HG03108 (cell line): ENCODE measurements at regions not wholly inside any gene's neighbourhood (a gene's known extent, or its start where the extent isn't known, plus 50 kb on each side); places are given as distances from the start of the nearest gene placed in this dataset.
A peak's percentile ranks its signal among the peaks of the same experiment; 100 is the strongest.
"Not testable (repeated sequence)": the region's sequence is repeated elsewhere in the genome, so short reads cannot be mapped to it uniquely, and the experiment has no call there.

ENCODE experiments used
- ATAC-seq: cut with Tn5 transposase; IDR thresholded peaks from one replicate; pipeline ENCODE4 v1.9.1; 2021; ENCODE audit warnings: moderate library complexity; ENCODE audit not compliant: unreplicated experiment

DNA sequence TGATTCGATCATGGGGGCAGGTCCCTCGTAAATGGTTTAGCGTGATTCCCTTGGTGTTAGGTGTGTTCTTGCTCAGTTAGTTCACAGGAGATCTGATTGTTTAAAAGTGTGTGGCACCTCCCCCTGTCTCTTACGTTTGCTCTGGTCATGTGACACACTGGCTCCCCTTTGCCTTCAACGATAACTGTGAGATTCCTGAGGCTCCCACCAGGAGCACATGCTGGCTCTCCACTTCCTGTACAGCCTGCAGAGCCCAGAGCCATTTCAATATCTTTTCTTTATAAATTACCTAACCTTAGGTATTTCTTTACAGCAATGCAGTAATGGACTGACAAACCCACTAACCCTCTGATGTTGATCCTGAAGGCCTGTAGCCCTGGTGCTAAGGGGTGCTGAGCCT, 141.9 kb downstream of the FCRL5 start:
- ATAC-seq: no peak

DNA sequence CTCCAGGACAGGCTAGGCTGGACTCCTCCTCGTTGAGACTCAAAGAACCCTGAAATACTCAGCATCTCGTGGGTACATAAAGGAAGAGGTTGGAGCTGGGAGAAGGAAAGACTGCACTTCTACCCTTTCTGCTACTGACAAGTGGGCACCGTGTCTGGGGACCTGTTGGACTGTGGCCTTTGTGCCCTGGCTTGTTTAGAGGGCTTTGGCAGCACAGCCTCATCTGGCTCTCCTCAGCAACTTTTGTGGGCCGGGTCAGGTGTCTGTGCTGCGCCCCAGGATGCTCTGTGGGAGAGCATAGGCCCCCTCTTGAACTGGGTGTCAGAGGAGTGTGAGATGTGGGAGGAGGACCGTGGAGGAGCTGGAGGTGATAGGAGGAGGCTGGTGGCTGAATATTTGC, 142.4 kb downstream of the FCRL5 start:
- ATAC-seq: no peak

DNA sequence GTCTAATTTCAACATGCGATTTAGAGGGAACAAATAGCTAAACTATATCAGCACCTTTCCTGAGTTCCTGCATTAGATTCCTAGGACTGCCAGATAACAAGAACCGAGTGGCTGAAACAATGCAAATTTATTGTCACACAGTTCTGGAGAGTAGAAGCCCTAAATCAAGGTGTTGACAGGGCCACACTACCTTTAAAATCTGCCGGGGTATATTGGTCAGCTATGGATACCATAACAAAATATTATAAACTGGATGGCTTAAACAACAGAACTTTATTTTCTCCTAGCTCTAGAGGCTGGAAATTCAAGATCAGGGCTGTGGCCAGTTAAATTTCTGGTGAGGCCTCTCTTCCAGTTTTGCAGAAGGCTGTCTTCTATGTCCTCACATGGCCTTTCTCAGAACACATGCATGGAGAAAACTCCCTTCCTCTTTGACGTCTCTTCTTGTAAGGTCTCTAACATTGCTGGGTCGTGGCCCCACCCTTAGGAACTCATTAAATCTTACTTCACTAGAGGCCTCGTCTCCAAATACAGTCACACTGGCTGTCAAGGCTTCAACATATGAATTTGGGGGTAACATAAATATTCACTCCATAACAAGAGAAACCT, 144.3 kb downstream of the FCRL5 start:
- ATAC-seq: no peak

DNA sequence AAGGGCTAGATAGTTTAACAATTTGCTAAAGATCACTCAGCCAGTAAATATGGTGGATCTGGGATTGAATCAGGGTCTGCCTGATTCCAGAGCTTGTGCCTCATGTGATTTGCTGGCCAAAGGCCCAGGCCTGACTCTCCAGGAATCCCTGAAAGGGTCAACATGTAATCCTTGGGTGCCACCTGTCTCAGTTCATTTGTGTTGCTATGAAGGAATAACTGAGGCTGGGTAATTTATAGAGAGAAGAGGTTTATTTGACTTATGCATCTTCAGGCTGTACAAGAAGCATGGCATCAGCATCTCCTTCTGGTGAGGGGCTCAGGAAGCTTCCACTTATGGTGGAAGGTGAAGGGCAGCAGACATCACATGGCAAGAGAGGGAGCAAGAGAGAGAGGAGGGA, 144.9 kb downstream of the FCRL5 start:
- no peak for ATAC-seq

DNA sequence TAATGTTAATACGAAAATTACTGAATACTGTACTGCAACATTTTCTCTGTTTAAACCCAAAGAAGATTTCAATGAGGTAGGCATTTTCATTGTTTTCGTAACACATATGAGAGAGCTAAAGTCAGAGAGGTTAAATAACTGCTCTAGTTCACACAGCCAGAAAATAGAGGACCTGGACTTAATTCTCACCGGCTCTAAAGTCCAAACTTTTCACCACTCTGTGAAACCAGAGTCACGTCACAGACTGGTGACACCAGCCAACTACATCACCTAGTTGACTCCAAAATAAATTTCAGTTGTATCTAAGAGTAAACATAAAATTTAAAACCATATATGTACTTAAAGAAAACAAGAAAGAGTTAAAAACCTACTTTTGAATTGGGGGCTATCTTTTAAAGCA, 146.7 kb downstream of the FCRL5 start:
- no peak for ATAC-seq

DNA sequence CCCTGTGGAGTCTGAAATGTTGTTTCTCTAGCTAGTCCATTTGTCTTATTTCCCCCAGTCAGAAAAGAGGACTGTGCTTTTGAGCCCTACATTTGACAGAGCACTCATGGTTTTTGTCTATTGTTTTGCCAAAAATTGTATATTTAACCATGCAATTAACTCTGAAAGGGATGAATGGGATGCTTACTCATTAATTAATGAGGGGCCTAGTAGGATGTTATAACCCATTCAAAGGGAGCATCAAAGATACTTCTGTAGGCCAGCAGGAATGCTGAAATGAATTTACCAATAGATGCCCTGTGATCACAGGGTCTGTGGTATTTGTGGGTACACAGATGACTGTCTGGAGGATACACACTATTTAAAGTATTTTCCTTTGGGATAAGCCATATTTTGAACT, 147.7 kb downstream of the FCRL5 start:
- ATAC-seq: no peak

DNA sequence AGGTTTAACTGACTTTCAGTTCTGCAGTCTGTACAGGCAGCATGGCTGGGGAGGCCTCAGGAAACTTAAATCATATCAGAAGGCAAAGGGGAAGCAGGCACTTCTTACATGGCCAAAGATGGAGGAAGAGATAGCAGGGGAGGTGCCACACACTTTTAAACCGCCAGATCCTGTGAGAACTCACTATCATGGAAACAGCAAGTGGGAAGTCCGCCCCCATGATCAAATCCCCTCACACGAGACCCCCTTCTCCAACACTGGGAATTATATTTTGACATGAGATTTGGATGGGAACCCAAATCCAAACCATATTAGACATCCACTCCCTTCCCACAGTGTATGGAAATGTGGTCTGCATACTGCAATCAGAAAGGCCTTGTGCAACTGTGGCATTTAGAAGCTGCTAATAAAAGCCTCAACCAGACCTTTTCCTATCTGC, 148.2 kb downstream of the FCRL5 start:
- peak; percentile 19 for ATAC-seq

DNA sequence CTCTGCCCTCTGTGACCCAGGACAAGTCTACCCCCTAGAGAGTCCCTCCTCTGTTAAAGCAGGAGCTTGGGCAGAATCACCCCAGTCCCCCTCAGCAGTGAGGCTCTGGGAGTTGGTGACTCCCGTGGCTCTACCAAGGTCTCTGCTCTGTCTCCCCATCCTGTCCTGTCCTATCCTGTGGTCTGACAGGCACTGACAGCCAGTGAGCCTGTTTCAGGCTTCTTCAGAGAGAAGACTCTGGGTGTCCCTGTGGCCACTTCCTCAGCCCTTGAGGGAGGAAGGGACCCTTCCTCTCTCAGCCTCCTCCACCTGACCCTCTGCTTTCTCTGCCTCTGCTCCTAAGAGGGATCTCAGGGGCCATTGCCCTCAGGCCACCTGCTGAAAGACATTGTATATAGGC, 148.7 kb downstream of the FCRL5 start:
- ATAC-seq: peak; percentile 14

DNA sequence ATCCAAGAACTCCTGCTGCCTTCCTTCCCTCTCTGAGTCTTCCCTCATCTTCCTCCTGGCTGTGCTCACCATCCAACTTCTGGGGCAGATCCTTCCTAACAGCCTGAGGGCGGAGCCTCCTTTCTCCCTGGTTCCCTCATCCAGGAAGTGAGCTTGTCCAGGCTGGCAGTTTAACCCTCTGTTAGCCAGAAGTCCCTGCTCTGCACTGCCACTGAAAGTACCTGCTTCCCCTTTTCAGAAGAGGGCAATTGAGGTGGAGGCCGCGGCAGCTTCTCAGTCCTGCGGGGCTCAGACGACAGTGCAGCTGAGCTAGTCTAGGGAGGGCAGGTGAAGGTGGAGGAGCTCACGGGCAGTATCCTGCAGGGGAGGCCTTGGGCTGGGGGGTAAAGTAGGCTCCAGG, 149.1 kb downstream of the FCRL5 start:
- ATAC-seq: peak; percentile 78

DNA sequence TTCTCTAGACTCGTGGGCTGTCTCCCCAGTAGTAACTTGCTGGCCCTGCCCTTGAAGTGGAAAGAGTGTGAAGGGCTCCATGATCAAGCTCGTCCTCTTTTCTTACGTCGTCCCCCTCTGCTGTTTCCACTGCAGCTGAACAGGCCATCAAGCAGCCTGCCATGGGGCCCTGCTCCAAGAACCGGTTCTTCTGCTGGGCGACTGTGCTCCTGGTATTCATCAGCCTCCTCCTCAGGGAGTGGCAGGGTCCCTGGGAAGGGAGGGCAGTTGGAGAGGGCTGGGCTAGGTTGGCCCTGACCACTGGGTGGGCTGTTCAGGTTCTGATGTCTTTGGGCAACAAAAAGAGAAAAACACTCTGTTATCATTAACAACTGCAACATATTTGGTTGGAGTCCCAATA, 151.5 kb downstream of the FCRL5 start:
- no peak for ATAC-seq

DNA sequence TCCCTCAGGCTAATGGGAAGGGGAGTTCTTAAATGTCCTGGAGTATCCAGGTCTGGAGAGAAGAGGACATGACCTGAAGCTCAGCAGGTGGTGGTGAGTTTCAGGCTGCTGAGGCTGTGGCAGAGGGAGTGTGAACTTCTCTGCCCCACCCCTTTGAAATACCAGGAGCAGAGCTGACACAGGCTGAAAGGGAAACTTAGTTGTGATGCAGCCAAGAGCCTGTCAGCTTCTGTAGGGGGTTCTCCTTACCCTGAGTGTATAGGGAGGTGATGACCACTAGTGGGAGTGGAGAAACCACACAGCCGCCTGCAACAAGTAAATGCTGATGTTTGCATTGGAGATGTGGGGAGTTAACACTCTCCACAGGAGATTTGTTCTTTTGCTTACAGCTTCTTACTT, 152.3 kb downstream of the FCRL5 start:
- ATAC-seq: peak; percentile 44

DNA sequence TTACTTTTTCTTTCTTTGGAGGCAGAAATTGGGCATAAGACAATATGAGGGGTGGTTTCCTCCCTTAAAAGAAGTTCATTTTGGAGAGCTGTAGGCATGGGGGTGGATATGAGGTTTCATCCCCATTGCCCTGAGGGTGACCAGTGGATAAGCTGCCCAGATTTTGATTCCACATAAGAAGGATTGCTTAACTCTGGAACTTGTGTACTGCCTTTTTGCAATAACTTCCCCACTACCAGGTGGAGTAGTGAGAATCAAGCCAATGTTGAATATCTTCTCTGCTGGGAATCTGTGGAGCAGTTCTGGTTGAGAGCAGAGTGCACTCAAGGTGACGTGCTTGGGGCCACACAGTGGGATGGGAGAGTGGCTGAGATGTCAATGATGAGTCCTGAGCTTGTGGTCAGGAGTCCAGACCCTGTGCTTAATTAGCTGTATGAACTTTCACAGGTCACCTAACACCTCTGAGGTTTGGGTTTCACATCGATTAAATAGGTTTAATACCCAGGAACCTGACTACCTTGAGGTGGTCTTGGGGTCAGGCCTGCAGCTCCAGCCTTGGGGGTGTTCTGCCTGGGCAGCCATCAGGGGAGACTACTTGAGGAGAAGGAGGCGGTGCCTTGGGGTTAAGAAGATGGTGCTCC, 152.9 kb downstream of the FCRL5 start:
- no peak for ATAC-seq

DNA sequence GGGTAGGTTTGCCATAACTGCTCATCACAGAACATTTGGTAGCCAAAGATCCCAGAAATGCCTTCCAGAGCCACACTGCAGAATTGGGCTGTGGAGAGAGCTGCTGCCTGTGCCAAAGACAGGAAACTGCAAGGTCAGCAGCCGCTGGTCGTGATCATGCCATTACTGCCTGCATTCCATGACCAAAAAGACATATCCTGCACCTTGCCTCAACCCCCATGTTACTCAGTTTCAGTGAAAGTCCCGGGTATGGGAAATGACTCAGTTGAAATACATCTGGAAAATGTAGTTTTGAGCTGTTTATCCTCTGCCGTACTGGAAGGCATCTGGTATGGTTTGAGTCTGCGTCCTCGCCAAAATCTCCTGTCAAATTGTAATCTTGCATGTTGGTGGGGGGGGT, 161.7 kb downstream of the FCRL5 start:
- ATAC-seq: no peak

DNA sequence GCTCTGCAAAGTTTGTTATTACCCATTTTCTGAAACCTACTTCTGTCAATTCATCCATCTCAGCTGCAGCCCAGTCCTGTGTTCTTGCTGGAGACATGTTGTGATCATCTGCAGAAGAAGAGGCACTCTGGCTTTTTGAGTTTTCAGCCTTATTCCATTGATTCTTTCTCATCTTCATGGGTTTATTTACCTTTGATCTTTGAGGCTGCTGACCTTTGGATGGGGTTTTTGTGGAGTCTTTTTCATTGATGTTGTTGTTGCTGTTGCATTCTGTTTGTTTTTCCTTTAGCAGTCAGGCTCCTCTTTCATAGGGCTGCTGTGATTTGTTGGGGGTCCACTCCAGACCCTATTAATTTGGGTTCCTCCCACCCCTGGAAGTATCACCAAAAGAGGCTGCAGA, 164.3 kb downstream of the FCRL5 start:
- no peak for ATAC-seq

DNA sequence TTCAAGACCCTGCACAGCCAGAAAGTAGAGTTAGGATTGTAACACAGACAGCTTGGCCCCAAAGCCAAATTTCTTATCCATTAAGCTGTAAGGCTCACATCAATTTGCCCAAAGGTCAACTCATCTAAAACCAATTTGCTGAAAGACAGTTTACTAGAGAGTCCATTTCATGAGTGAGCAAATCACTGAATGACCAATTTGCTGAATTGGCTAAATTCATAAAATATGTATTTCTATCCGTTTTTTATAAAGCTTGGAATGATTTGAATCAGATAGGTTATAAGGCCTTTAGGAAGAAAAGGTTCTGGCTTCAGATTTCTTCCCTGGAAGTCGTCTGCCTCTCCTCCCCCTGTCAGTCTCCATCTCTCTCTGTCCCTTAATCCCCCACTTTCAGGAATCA, 168.1 kb downstream of the FCRL5 start:
- ATAC-seq: no peak

DNA sequence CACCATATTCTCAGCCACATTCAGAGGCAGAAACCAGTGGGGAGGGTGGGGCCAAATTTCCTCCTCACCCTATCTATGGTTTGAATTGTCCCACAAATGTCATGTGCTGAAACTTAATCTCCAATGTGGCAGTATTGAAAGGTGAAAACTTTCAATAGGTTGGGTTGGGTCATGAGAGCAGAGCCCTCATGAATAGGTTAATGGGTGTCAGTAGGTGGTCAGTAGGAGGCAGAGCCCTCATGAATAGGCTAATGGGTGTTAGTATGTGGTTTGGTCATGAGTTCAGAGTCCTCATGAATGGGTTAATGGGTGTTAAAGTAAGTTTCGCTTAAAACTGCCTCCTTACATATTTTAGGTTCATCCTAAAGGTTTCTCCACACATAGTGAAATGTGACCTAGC, 170.0 kb downstream of the FCRL5 start:
- no peak for ATAC-seq

DNA sequence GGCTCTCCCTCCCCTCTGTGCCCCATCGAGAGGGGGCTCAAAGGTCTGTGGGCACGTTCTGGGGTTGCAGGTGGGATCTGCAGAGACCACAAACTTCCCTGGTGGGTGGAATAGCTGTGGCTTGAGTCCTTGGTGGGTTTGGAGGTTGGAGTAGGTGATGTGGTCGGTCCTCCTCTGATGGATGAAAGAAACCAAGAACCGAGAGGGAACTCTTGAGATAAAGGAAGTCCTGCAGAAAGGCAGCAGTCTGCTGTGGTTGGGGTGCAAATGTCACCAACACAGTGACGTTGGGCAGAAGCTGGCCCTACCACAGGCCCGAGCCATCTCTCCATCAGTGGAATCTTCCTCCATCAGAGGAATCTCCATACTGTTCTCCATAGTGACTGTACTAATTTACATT, 171.8 kb downstream of the FCRL5 start:
- no peak for ATAC-seq

DNA sequence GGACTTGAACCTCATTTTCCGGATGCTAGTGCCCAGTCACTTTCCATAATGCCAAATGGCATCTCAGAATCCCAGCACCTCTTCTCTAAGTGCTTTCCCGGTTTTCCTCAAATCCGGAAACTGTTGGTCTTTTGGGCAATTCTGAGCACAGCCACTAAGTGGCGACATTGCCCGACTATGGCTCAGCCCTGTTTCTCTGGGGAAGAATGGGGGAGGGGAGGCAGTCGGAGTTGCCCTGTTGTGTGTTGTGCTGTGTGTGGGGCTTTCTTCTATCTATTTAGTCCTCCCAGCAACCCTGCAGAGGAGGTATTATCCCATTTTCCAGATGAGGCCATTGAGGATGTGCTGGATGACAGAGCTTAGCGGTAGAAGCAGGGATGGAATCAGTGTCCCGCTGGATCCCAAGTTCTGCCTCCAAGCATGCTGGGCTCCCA, 175.0 kb downstream of the FCRL5 start:
- ATAC-seq: not testable (repeated sequence)

DNA sequence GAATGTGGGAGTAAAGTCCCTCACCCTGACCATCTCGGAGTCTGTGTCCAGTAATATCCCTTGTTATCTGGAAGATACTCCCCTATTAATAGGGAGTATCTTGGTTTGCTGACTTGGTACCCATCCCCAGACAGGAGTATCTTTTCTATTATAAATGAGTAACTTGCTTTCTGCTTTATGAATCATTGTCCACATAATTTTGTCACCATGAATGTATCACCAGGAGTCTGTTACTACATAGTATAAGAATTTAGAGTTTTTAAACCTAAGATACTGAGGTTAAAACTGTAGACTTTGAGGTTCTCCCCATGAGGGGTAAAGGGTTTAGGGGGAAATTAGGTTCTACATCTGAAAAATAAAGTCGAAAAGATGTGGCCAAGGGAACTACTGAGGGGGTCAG, 175.6 kb downstream of the FCRL5 start:
- ATAC-seq: no peak

DNA sequence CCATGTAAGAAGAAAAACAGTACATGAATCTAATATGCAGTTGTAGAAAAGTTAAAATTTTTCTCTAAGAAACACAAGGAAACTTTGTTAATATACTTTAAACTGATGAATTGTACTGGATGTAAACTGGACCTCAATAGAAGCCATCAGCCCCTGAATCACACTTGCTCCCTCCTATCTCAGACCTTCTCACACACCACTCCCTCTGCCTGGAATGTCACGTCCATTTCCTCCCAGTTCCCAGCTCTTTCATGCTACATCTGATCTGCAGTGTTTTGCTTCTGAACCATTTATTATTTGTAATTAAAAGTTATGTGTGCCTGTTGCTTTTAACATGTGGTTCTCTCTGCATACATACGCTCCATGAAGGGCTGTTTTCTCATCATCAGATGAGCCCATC, 180.0 kb downstream of the FCRL5 start:
- not testable (repeated sequence) for ATAC-seq

DNA sequence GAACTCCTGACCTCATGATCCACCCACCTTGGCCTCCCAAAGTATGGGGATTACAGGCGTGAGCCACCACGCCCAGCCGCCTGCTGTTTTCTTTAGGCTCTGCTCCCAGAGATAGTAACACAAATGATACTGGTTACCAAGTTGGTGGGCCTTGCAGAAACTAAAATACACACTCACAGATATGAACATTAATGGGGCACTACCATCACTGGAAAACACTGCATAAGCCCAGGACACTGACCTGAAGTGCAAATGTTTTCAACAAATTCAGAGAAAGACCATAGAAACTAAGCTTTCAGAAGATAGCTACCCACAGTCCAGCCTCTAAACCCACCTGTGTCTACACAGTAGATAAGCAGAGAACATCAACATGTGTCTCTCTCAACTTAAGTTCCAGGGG, 180.5 kb downstream of the FCRL5 start:
- no peak for ATAC-seq

DNA sequence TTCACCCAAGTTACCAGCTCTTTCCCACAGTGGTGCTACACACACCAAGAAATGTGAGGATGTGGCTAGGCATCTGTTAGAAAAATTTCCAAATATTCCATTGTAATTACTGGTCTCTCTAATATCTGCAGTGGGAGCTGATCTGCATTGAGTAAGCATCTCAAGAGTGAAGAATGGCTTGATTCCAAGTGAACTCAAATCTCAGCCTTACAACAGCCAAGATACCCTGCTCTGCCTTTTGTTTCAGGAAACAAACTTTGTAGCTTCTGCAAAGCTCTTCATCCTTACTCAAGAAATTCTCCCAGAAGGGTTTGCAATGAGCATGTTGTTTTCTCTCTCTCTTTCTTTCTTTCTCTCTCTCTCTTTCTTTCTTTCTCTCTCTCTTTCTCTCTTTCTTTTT, 181.1 kb downstream of the FCRL5 start:
- no peak for ATAC-seq

DNA sequence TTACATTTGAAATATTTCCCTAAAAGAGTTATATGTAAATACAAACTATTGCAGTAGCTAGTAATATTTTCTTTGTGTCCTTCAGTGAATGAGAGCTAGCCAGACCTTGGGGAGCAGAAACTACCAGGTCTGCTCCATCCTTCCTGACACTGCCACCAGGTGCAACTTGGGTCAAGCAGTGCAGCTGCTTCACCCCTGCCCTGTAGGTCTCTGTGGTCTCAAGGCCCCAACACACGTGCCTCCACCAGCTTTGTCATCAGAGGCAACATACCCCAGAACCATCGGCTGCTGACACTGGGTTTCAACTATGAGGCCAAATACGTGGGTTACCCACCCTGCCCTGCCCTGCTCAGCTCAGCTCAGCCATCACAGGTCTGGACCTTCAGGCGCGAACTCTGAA, 181.6 kb downstream of the FCRL5 start:
- no peak for ATAC-seq
